Activated naive CD4-positive, alpha-beta T cell treated with anti-CD3 and anti-CD28 coated beads, Interleukin-2, amount 50 U/mL, for 16 hours (primary cell): ENCODE measurements at regions not wholly inside any gene's neighbourhood (a gene's known extent, or its start where the extent isn't known, plus 50 kb on each side); places are given as distances from the start of the nearest gene placed in this dataset.

ENCODE experiments used
- DNase-seq: peaks from one replicate; pipeline ENCODE4 v3.0.0-alpha.2; 2020

DNA sequence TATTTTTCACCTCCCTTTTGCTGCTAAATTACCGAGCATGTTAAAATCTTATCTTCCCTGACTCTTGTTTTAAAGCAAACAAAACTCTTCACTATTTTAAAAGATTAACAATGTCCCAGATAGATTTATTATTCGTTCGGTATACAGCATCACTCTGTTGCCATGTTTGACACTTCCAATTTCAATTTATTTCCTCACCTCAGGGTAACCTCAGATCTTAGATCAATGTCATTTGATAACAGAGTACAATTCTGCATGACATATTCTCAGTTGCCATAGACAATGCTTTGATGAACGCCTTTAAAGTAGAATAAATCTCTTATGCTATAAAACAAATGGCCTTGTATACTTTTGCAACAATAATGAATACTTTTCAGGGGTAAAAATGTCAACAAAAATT, 1078.1 kb upstream of the IGFBP7 start:
- no peak for DNase-seq

DNA sequence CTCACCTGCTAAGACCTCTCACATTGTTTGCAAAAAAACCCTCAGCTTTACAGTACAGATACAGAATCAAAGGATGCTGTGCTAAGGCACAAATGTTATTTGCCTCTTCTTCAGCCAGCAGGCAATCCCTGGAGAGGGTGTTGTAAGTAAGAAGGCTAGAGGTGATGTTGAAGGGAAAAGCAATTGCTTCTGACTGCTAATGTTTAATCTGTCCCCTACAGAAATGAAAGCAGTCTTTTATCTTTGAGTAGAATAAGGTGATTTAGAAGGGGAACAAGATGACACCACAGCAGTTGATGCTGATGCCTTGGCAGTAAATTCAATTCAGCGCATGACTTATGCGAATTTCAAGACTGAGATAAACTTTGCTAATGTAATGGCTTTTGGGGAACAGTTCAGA, 1064.8 kb upstream of the IGFBP7 start:
- no peak for DNase-seq

DNA sequence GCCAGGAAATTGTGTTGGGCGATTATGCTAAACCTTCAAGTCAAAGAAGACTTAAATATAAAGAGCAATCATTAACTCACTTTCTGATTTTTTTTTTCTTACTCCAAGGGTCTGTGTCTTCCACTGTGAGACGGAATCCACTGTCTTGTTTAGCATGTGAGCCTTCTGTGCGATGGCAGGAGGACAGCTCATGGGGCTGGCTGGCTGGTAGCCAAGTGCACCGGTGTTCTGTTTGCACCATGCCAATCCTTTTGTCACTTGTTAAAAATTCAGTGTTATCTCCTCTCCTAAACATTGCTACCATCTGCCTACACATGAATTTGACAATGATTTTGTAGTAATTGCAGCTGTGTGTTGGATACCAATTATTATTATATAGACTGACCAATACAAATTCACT, 1056.3 kb upstream of the IGFBP7 start:
- DNase-seq, result no peak

DNA sequence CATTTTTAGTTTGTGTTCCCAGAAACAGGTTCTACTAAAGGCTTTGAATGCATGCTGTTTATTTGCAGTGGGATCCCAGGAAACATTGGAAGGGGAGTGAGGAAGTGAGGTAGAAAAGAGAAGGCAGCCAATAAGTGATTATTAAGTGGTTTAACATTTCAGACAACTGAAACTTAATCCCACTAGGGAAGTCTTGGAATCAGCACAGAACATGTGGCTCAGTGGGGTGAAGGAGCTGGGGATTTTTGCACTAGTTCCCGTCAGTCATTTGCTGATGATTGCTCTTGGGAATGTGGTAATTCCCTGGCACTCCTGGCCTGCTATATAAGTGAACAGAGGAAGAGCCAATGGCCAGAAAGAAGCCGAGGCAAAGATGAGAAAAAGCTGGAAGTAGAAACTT, 1053.0 kb upstream of the IGFBP7 start:
- no peak for DNase-seq

DNA sequence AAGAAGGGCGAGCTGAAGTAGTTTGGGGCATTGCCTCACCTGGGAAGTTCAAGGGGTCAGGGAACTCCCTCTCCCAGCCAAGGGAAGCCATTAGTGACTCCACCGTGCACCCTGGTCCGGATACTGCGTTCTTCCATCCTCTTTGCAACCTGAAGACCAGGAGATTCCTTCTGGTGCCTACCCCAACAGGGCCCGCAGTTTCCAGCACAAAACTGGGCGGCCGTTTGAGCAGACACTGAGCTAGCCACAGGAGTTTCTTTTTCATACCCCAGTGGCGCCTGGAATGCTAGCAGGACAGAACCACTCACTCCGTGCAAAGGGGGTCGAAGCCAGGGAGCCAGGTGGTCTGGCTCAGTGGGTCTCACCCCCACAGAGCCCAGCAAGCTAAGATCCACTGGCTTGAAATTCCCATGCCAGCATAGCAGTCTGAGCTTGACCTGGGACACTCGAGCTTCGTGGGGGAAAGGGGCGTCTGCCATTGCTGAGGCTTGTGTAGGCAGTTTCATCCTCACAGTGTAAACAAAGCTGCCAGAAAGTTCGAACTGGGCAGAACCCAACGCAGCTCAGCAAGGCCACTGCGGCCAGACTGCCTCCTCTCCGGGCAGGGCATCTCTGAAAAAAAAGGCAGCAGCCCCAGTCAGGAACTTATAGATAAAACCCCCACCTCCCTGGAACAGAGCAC, 1039.4 kb upstream of the IGFBP7 start:
- no peak for DNase-seq

DNA sequence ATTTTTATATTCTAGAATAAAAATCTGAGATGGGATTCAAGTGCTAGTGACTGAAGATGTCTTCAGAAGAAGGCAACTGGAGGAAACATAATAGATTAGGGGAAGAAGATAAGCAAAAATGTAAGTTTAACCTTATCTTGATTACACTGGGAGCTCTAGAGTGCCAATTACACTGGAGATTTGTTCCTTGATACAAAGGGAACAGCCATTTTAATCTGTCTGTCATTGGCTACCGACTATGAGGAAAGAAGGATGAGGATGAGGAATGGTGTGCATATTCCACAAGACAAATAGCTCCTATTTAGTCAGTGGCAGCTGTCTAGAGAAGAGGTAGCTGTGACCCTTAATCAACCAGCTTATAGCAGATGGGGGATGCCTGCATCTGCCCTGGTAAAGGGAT, 1034.5 kb upstream of the IGFBP7 start:
- no peak for DNase-seq

DNA sequence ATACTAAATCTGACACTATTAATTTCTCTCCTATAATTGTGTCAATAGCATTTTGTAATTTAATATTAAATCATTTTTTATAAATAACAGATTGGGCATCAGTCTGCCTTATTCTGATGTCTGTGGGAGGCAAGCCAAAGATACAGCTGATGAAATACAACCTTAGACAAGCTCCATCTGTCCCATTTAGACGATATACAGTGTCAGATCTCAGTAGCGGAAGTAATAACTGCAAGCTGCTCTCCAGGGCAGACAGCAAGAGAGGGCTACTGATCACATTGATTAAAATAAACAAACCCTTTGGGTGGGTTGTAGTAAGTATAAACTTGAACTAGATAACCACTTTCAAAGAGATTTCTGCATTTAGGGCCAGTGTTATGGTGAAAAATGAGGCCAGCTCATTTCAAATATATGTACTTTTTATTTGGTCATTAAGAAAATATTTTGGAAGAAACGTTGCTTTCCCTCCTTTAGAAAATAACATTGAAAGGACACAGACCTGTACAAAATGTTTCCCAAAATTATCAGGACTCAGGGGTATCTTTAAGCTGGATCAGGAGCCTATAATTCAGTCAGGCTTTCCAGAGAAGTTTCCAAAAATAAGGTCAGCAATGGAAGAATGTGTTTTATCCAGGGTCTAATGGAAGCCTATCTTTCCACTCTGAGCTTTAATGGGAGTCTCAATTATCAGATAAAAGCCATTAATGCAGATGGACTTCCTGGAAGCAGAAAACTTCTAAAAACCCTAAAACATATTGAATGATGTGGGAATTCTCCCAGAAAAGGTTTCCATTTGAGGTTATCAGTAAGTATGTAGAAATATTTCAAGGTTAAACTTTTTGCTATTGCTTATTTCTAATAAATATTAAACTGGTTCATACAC, 1028.8 kb upstream of the IGFBP7 start:
- DNase-seq, result no peak

DNA sequence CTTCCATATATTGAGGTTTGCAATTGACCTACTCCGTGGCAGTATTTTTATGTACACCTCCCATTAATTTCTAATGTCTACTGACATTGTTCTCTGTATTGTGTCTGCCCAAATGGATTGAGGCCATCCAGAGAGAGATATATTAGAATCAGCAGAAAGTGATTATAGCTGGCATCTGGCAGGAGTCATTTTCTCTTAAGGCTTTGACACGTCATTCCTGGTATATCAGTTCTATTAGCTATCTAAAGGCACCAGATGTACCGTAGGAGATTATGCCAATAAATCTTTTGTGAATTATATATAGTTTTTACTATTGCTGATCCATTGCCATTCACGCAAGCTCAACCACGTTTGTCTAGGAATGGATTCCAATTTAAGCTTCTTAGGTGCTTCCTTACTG, 1026.4 kb upstream of the IGFBP7 start:
- no peak for DNase-seq

DNA sequence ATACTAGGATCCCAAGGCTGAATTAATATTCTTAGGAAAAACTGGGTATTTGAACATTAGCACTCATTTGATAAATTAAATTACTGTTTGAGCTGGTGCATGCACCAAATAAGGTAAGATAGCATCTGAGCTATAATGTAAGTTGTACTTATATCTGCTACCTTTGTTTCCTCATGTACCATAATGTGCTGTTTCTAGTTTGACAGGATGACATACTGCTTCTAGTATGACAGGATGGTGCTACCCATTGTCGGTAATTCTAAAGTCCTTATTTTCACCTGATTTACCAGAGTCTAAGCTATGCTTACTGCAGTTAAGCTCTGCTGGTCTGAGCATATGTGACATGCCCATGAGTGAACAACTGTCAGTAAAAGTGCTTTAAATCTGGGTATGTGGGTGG, 1017.5 kb upstream of the IGFBP7 start:
- DNase-seq, result no peak

DNA sequence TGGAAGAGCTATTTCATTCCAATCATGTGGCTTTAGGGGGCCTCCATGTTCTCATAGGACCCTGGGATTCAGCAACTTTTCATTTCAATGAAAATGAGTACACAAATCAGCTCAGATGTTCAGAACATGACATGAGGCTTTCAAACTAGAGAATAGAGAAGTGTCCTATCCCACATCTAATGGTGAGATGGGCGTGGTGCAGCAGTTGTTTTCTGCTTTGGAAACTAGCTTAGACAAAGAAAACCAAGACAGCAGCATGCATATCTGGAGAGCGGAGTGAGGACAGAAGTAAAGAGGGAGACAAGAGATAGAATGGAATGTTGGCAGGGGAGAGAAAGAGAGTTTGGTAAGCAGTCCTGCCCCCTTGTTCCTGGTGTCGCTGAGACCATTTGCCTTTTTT, 1009.1 kb upstream of the IGFBP7 start:
- no peak for DNase-seq

DNA sequence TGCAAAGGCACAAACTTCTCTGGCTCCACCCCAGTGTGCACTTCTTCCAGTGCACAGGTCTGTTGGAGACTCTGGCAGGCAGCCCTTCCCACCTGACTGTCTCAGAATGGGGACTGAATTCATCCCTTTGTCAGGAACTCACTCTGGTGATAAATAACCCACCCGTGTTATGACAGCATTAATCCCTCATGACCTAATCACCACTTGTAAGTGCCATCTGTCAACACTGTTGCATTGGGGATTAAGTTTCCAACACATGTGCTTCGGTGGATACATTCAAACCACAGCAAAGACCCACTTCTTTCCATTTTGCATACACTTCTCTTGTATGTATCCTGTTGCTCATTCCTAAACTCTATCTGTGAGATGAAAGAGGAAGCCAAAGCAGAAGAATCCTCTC, 1002.9 kb upstream of the IGFBP7 start:
- no peak for DNase-seq

DNA sequence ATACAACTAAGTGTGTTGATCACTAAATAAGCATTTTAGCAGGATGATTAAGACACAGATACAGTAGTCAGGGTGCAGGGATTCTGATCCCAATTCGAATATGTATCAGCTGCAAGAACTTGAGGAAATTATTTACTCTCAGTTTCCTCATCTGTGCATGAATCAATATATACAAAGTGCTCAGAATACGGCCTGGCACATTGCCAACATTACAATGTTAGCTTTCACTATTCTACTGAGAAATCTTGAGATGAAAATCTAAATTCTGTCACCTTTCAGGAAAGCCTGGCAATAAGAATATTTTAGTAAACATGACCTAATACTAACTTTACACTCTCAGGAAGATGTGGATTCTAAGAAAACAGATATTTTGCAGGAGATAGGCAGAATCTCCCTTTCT, 1001.6 kb upstream of the IGFBP7 start:
- no peak for DNase-seq

DNA sequence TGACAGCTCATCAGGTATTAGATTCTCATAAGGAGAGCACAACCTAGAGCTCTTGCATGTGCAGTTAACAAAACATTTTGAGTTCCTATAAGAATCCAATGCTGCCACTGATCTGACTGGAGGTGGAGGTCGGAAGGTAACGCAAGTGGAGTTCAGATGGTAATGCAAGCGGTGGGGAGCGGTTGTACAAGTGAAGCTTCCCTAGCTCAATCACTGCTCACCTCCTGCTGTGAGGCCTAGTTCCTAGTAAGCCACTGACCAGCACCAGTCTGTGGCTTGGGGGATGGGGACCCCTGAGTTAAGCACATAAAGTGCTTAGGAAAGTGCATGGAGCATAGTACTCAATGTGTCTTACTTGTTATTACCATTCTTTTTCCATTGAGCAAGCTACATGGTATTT, 983.2 kb upstream of the IGFBP7 start:
- DNase-seq, result no peak

DNA sequence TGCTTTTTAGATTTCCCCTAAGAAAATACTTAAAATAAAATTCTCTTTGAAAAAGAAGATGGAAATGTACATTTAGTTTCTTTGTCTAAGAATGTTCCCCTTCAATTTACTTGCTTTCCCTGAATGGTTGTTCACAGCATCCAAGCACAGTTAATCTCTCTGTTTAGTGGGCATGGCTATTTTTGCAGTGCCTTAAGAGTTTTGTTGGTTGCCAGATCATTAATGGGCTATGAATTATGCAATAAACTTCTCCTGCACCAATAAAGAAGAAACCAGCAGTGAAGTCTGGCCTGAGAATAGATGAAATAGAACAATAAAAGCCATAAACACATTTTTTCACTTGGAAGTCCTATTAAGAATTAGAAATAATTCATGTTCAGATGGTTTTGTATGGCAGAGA, 980.4 kb upstream of the IGFBP7 start:
- no peak for DNase-seq

DNA sequence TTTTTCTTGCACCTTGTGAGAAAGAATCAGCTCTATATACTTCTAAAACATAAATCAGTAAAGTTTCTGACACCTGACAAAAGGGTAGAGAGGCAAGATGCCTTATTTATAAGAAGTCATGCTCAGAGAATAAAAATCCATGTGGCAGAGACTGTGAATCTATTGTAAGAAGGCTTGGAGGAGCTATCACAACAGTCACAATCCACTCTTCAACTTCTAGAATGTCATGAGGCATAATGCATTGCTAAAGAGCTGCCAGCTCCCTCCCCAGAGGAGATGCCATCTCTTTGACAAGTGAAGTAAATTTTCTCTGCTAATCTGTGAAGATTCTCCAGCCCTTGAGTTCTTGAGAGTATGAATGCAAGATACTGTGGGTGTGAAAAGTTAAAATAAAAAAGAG, 971.2 kb upstream of the IGFBP7 start:
- no peak for DNase-seq

DNA sequence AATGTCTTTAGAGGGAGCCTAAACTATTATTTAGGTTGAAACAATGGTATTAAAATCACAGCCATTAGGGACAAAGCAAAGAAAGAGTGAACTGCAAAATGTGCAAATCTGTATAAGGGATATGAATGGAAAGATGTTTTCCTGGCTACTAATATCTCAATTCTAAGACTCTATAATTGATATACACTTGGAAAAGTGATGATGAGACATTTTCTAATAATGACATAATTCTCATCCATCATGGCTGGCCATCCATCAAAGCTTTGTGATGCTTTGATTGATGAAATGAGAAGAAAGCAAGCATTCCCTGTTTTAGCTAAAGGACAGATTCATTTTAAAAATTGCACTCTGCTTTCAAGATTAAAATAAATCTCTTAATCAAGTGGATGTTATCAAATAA, 965.5 kb upstream of the IGFBP7 start:
- no peak for DNase-seq

DNA sequence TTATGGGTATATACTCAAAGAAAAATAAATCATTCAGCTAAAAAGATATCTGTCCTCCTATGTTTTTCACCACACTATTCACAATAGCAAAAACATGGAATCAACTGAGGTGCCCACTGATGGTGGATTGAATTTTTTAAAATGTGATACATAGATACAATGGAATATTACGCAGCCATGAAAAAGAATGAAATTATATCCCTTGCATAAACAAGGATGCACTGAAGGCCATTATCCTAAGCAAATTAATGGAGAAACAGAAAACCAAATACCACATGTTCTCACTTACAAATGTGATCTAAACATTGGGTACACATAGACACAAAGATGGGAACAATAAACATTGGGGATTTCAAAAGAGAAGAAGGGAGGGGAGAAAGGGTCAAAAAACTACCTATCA, 964.2 kb upstream of the IGFBP7 start:
- no peak for DNase-seq

DNA sequence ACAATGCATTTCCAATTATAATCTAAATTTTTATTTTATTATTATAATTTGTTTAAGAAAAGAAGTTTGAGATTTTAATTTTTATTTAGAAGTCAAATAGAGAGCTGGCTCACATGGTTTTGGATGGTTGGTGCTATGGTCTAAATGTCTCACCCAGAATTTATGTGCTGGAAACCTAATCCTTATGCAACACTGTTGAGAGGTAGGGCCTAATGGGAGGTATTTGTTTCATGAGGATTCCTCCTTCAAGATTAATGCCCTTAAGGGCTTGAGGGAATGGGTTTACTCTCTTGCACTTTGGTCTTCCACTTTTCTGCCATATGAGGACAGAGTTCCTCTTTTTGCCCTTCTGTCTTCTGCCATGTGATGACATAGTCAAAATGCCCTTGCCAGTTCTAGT, 960.5 kb upstream of the IGFBP7 start:
- DNase-seq, result no peak

DNA sequence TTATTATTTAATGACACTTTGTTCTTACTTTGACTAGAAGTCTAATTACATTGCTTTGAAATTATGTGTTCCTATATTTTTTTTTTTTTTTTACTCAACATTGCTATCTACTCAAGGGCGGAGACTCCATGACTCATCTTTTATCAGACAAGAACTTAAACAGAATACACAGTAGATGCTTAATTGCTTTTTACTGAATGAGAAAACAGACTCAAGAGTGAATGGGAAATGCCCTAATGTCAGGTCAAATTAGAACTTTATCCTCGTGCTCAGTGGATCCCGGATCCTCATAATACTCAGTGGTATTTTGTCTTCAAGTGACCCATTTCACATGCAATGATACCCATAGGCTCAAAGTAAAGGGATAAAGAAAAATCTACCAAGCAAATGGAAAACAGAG, 954.5 kb upstream of the IGFBP7 start:
- DNase-seq, result no peak

DNA sequence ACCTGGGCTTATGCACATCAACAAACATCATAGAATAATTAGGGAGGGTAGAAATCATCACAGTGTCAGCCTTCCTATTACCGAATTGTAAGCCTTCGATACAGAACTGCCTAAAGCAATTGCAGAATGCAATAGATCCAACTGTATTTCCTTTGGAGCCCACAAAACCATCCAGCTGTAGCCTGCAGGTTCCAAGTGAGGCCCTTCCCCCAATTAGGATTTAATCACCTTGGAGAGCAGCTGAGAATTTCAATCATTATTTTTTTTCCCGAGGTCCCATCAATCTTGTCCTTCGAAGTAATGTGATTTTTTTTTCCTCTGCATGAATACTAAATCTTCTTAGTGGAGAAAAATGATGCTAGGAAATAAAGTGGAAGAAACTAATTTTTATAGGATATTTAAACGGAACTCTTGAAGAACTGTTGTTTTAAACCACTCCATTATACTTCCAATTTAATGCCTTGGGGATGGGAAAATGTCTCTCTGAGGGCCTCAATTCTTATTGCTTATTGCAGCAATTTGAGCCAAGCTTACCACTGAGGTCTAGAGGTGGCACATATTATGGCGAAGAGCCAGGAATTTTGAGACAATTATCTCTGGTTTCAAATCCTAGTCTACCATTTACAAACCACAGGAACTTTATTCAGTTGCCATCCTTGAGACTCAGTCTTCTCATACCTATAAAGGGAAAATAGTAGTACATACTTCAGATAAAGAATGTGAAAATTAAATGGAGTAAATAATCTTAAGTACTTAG, 953.4 kb upstream of the IGFBP7 start:
- DNase-seq, result no peak

DNA sequence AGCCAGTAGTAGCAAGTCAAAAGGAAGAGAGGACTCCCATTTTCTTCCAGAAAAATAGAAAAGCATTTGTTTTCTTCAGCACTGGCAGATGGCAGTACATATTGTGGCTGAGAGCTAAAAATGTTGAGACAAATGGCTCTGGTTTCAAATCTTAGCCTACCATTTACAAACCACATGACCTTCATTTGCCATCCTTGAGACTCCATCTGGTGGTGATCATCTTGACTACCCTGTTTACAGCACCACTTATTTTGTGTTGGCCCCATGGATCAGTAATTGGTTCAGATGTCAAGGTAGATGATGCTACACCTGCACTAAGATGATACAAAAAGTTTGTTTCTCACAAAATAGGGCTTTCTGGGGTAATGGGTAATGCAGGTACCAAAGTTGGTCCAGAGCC, 951.8 kb upstream of the IGFBP7 start:
- DNase-seq, result no peak

DNA sequence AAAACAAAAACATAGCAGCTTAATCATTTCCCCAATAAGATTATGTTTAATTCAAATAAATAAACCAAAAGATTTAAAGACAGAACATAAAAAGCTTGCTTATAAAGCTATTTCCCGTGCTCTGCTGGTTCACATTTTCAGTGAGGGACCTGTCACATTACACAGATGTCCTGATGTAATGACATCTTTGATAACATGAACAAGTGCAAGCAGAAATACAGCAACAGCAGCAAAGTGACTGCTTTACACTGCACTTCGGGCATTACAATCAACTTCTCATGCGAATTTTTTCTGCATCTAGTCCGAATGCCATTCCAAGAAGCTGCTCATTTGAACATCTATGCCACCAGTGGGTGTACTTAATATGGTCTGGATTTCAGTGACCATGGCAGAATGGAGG, 940.3 kb upstream of the IGFBP7 start:
- no peak for DNase-seq

DNA sequence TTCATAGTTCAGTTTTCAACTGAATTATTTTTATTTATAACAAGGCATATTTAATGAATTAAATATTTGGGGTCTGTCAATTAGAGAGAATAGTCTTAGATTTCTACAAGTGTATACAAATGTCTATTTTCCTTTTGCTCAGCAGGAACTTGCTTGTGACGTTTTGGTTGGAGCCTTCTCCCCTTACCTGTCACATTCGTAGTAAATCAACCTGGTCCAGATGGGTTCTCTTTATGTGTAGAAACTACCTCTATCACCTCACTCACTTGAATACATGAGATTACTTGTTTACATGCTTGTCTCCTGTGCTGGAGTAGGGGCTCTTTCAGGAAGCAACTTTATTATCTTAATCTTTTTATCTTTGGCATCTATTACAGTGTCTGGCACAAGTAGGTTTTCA, 938.3 kb upstream of the IGFBP7 start:
- no peak for DNase-seq

DNA sequence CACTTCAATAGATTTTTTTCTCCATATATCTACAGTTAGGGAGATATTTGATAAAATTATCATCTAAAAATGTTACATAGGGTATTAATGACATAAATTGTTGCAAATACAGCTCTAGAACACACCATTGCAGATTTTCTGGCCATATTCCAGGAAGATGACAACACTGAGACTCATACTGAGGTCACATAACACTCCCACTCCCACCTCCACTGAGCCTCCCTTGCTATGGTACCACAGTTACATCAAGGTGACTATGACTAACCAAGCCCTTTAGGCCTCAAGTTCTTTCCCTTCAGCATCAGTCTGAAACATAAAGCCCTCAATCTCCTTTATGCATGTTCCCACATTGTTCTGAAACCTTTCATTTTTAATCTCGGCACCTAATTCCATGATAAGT, 932.0 kb upstream of the IGFBP7 start:
- DNase-seq, result no peak
